ENCODE measurements at regions not wholly inside any gene's neighbourhood (a gene's known extent, or its start where the extent isn't known, plus 50 kb on each side); places are given as distances from the start of the nearest gene placed in this dataset.

DNA sequence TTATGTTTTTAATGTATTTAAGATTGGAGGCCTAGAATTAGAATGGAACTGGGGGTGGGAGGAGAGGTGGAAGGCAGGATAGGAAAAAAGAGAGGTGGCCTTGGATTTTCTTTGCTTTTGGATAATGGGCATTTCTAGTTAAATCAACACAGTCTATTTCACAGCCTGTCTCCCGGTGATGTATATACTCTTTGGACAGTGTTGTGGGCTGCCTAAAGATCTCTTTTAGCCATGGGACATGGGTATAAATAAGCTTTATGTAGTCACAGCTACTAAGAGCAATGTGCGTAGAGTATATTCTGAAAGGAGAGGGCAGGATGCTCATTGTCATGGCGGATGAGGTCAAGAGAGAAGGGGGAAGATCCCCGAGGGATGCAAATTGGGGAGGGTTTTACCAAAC lies 1084.4 kb upstream of the RBFOX1 start:
- TF ChIP-seq FOS (IDR thresholded peaks at IDR 0.05; ENCODE audit: low read depth, low read length) (no peak), BHLHE40 (IDR thresholded peaks at IDR 0.05; ENCODE audit: low read depth, low read length) (no peak), MAZ (IDR thresholded peaks at IDR 0.05; ENCODE audit: borderline replicate concordance, low read depth, low read length) (no peak), CEBPB (IDR thresholded peaks at IDR 0.05; ENCODE audit: low read depth, low read length) (no peak), POLR2A (IDR thresholded peaks at IDR 0.05; ENCODE audit: low read depth, low read length) (no peak), MXI1 (IDR thresholded peaks at IDR 0.05; ENCODE audit: borderline replicate concordance, low read depth, low read length) (no peak), NFE2L2 (IDR thresholded peaks at IDR 0.05; ENCODE audit: low read depth, low read length) (no peak)
- TF ChIP-seq, protein P1, sequence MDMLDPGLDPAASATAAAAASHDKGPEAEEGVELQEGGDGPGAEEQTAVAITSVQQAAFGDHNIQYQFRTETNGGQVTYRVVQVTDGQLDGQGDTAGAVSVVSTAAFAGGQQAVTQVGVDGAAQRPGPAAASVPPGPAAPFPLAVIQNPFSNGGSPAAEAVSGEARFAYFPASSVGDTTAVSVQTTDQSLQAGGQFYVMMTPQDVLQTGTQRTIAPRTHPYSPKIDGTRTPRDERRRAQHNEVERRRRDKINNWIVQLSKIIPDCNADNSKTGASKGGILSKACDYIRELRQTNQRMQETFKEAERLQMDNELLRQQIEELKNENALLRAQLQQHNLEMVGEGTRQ (IDR thresholded peaks at IDR 0.05; ENCODE audit: low read depth, low read length): no peak
- intact Hi-C loops (cut with micrococcal nuclease): no loop called here
- H3K9me3 ChIP-seq (ENCODE audit: control insufficient read depth, insufficient read depth, low read length): peaks cover 16% of the 10 kb centered on the region
- no peak overlapping the region for H4K91ac ChIP-seq (ENCODE audit: insufficient read depth, low read depth, low read length)
- no peak overlapping the region for H2AK9ac ChIP-seq (replicated peaks; ENCODE audit: low read depth, low read length, poor library complexity)
- no peak overlapping the region for H3K14ac ChIP-seq (replicated peaks; ENCODE audit: low read depth, low read length)
- H3K4ac ChIP-seq (ENCODE audit: low read depth, low read length): no peak overlapping the region
- H2AK5ac ChIP-seq (ENCODE audit: low read depth, low read length): no peak overlapping the region
- no peak overlapping the region for H2BK120ac ChIP-seq (ENCODE audit: low read depth, low read length)
- no peak overlapping the region for H3K23ac ChIP-seq (ENCODE audit: low read depth, low read length)
- H4K20me1 ChIP-seq (ENCODE audit: insufficient read depth, low read length): no peaks in the 10 kb centered on the region
- dilution Hi-C loops (cut with HindIII; ENCODE audit: low sequenced_read_pairs, unreplicated experiment): no loop called here
- no peaks in the 10 kb centered on the region for H3K79me1 ChIP-seq (ENCODE audit: low read depth in 1 of 2, low read length in 2 of 2)
- H3K4me2 ChIP-seq (ENCODE audit: low read depth, low read length): no peak overlapping the region
- no peak overlapping the region for H2AFZ ChIP-seq (replicated peaks; ENCODE audit: low read length, poor library complexity)
- no peak overlapping the region for H4K5ac ChIP-seq (ENCODE audit: low read depth, low read length)
- in situ Hi-C loops (cut with MboI; ENCODE audit: low sequenced_read_pairs): no loop called here
- DNase-seq: no peak
- H3K4me3 ChIP-seq (ENCODE audit: insufficient read depth, low read depth, low read length): no peak overlapping the region
- H3K27ac ChIP-seq (ENCODE audit: insufficient read depth, low read length): no peak overlapping the region
- H3K4me1 ChIP-seq (ENCODE audit: control insufficient read depth, insufficient read depth, low read length): no peaks in the 10 kb centered on the region
- ChIA-PET CTCF (interaction anchor here (0.5 kb wide), 1 partner anchor 548 kb away, joined by 4 read pairs; no protein-coding TSS in a partner anchor), POLR2A (ENCODE audit: unreplicated experiment) (no interaction called here)
- no peak overlapping the region for H2BK5ac ChIP-seq (ENCODE audit: low read depth, low read length, poor library complexity, severe bottlenecking)
- H4K8ac ChIP-seq (ENCODE audit: low read depth in 2 of 2, low read length in 2 of 2): no peak overlapping the region
- H3K56ac ChIP-seq (ENCODE audit: extremely low read depth, insufficient read depth, low read length): no peak overlapping the region
- no TSS peak for BruUV-seq (replicated peaks)
- H2BK20ac ChIP-seq (ENCODE audit: low read depth, low read length): no peak overlapping the region
- ATAC-seq (ENCODE audit: low read depth): no peak
- no peak overlapping the region for H3K9ac ChIP-seq (ENCODE audit: low read depth, low read length)
- no peak overlapping the region for H3K18ac ChIP-seq (ENCODE audit: low read depth, low read length)
- H3K27me3 ChIP-seq (ENCODE audit: control insufficient read depth, insufficient read depth, low read length): no peaks in the 10 kb centered on the region
- H3K36me3 ChIP-seq (ENCODE audit: control insufficient read depth, insufficient read depth, low read length): no peaks in the 10 kb centered on the region
- H3K9me1 ChIP-seq (ENCODE audit: insufficient read depth, low read length): no peaks in the 10 kb centered on the region
- WGBS, 2 experiments (ENCODE audit: extremely low coverage in 2 of 2, insufficient read length in 1 of 2): no CpG with 5 or more reads among the region's 4 CpGs
- H2BK15ac ChIP-seq (ENCODE audit: low read depth, low read length): no peak overlapping the region
